Activated CD4-positive, alpha-beta T cell treated with anti-CD3 and anti-CD28 coated beads, Interleukin-2, amount 50 U/mL, for 1 hour (primary cell): ENCODE measurements at regions not wholly inside any gene's neighbourhood (a gene's known extent, or its start where the extent isn't known, plus 50 kb on each side); places are given as distances from the start of the nearest gene placed in this dataset.

Experiments
- DNase-seq: peaks from one replicate; pipeline ENCODE4 v3.0.0-alpha.2; 2020

- no peak for DNase-seq
Observed at GRCh38 chr2:217652761-217653639, 349.8 kb downstream of the TNS1 start.

- DNase-seq = no peak
Observed at GRCh38 chr2:217650716-217651360, 352.0 kb downstream of the TNS1 start.

DNA sequence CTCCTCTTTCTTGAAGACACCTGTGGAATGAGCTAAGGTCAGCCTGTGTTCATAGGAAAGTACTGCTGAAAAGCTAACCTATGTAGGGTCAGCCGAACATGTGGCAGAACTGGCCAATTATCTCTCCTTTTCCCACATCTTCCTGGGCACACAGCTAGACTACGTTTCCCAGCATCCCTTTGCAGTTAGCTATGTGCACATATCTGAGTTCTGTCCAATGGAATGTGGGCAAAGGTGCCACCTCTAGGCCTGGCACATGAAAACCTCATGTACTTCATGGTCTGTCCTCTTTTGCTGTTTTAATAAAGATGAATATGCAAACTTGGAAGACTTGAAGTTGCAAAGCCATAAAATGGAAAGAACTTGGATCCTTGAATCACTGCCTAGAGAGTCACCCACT is 352.6 kb downstream of the TNS1 start:
- DNase-seq = no peak

DNA sequence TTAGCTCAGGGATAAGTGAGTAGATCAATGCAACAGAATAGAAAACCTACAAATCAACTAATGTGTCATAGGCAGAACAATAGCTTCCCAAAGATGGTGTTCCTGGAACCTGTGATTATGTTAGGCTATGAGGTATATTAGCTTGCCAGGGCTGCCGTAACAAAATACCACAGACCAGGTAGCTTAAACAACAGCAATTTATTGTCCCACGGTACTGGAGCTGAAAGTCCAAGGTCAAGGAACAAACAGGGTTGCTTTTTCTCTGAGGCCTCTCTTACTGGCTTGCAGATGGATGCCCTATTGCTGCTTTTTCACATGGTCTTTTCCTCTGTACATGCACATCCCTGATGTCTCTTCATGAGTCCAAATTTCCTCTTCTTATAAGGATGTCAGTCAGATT is 354.9 kb downstream of the TNS1 start:
- DNase-seq = no peak

GRCh38 chr2:217647226-217647625 is 355.6 kb downstream of the TNS1 start:
- no peak for DNase-seq

- no peak for DNase-seq
Observed at GRCh38 chr2:217645896-217646295, 356.9 kb downstream of the TNS1 start.

GRCh38 chr2:217643789-217644301 is 358.9 kb downstream of the TNS1 start:
- no peak for DNase-seq

GRCh38 chr2:217642944-217643343 is 359.9 kb downstream of the TNS1 start:
- DNase-seq = no peak

DNA sequence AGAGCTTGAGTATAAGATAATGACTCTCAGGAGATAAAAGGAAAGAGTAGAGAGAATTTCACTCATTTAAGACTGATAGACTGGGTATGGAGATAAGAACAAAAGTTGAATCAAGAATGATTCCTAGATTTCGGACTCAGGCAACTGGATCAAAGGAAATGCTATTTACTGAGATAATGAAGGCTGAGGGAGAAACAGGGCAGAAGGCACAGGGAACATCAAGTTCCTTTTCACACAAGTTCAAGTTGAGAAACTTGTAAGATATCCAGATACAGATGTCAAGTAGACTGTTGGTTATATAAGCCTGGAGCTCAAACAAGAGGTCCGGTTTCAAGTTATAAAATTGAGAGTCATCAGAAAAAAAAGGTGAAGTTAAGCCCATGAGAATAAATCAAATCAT is 360.8 kb downstream of the TNS1 start:
- no peak for DNase-seq

DNA sequence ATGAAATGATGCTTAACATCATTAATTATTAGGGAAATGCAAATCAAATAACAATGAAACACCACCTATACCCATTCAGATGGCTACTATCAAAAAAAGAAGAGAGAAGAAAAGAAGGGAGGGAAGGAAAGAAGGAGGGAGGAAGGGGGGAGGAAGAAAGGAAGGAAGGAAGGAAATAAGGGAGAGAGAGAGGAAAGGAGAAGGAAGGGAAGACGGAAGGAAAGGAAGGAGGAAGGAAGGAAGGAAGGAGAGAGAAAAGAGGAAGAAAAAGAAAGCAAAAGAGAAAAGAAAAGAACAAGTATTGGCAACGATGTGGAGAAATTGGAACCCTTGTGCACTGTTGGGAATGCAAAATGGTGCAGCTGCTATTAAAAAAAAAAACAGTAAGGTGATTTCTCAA is 363.3 kb downstream of the TNS1 start:
- DNase-seq = no peak

- DNase-seq = no peak
Observed at GRCh38 chr2:217638533-217638932, 364.3 kb downstream of the TNS1 start.

- no peak for DNase-seq
Observed at GRCh38 chr2:217638031-217638430, 364.8 kb downstream of the TNS1 start.

DNA sequence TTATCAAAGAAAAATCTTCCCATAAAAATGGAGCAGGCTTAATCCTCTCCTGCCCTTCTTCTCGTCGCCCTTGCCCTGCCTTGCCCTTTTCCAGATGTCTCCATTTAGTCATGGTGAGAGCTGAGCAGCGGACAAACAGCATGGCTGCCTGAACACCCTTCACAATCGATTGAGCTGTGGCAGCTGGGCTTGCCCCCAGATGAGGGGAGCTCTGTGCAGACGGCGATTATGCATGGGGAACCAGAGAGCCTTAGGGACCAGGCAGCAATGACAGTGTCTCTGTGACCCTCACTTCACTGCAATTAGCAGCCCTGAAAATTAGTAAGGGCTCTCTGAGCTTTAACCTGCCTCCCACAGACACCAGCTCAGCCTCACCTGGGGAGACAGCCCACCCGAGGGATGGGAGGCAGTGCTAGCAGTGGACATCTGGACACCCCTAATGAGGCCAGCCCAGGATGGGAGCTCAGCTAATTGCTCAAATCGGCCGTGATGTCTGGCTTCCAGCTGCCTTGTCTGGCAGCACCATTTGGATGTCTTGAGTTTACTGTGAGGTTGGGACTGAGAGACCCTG is 365.7 kb downstream of the TNS1 start:
- no peak for DNase-seq

GRCh38 chr2:217636578-217636977 is 366.2 kb downstream of the TNS1 start:
- no peak for DNase-seq

DNA sequence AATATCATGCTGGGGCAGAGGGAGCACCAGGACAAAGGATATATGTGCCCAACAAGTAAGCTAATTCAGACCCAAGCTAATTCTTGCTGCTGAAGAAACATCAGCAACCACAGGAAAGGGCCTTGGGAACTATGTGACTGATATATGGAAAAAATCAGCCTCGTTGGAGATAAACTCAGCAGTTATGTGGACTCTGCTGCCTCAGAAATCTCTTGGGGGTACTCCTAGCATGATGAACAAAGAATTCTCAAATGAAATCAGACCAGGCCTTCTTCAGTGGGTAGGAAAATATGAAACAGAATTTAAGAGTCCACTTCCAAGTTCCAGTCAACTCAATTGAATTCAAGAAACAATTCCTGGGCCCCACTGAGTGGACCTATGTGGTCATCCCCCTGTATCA is 367.9 kb downstream of the TNS1 start:
- DNase-seq = no peak

GRCh38 chr2:217632043-217632442 is 370.8 kb downstream of the TNS1 start:
- no peak for DNase-seq

- no peak for DNase-seq
Observed at GRCh38 chr2:217631115-217631514, 371.7 kb downstream of the TNS1 start.

GRCh38 chr2:217629347-217629746 is 373.4 kb downstream of the TNS1 start:
- no peak for DNase-seq

DNA sequence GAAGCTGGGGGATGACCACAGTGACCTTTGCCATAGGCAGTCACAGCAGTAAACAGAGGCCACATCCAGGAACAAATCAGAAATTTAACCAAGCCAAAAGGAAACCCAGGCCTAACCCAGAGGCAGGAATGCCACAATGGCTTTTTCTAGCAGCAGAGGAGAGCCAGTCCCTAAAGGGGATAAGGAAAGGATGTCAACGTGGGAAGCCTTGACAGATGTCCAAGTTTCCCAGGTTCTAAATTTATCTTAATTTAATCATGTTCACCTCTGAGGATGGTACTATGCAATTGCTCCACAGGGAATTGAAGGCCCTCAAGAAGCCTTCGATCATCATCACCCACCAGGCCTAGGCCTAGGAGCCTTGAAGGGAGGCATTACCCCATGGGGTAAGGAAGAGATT is 374.7 kb downstream of the TNS1 start:
- DNase-seq = no peak

DNA sequence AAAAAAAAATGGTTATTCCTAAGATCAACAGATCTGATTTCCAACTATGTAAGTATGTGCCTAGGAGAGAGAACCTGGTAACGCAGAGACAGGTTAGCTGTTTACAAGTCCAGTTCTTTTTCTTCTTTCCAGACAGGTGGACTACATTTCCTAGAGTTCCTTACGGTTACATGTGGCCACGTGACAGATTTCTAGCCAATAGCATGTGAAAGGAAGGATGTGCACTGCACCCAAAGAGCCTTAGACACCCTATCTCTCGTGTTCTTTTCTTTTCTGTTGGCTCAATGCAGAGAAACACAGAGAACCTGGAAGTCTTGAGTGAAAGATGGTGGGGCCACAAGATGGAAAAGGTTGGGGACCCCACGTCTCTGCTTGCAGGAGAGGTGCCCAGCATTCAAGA is 375.9 kb downstream of the TNS1 start:
- no peak for DNase-seq

DNA sequence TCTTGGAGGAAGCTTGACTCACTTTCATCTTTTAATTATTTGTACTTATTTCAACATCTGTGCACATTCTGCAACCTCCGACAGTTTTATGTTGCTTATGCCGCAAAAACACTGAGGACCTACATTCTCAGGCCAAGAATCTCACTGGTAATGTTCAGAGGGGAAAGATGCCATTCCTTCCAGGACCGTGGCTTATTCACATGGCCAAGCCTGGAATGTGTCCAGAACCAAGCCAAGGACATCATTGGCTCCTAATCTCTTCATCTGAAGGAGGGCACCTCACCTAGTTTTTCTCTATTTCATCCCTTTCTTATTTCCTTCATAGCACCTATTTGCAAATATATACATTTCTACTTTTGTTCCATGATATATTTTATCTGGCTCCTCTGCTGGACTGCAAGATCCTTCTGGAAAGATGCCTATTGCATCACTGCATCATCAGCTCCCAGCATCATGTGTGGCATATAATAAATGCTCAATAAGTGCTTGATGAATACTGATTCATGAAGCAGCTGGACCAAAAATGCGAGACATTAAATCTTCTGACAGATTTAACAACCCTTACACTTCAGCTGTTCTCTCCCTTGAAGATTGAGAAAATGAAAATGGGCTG is 377.1 kb downstream of the TNS1 start:
- DNase-seq = no peak

GRCh38 chr2:217623281-217623912 is 379.4 kb downstream of the TNS1 start:
- DNase-seq = no peak
